ENCODE measurements at regions not wholly inside any gene's neighbourhood (a gene's known extent, or its start where the extent isn't known, plus 50 kb on each side); places are given as distances from the start of the nearest gene placed in this dataset.

DNA sequence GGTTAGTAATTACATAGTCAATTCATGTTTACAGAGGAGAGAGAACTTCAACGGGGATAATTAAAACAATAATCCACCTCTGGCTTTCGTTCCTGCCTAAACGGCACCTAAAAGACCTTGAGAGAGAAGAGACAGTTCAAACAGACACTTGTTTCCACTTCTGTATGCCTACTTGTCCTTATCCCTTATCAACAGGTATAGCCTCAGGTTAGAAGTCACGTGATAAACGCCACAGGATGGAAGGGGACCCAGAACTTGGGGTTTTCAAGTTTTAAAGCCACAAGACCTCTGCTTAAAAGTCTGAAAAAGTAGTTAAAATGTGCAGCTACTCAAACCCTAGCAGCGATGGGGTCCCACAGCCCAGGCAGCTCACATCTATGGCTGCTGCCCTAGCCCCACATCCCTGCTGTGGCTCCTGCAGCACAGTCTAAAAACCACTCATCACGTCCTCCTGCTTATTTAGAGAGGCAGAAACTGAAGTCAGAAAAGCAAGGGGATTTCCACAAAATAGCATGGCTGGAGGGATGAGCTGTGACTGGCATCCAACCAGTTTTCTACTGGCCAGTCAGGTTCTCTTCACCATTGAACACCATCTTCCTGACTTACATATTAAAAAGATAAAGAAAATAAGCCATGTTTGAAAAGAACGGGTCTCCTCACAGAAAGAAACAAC lies 51.2 kb upstream of the SEC16B start:
- TF ChIP-seq EZH2 (IDR thresholded peaks at IDR 0.05; ENCODE audit: borderline replicate concordance, low read depth, low read length, severe bottlenecking), result no peak
- TF ChIP-seq, protein P1, sequence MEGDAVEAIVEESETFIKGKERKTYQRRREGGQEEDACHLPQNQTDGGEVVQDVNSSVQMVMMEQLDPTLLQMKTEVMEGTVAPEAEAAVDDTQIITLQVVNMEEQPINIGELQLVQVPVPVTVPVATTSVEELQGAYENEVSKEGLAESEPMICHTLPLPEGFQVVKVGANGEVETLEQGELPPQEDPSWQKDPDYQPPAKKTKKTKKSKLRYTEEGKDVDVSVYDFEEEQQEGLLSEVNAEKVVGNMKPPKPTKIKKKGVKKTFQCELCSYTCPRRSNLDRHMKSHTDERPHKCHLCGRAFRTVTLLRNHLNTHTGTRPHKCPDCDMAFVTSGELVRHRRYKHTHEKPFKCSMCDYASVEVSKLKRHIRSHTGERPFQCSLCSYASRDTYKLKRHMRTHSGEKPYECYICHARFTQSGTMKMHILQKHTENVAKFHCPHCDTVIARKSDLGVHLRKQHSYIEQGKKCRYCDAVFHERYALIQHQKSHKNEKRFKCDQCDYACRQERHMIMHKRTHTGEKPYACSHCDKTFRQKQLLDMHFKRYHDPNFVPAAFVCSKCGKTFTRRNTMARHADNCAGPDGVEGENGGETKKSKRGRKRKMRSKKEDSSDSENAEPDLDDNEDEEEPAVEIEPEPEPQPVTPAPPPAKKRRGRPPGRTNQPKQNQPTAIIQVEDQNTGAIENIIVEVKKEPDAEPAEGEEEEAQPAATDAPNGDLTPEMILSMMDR (IDR thresholded peaks at IDR 0.05; ENCODE audit: borderline replicate concordance, extremely low read depth, low read length, poor library complexity, severe bottlenecking), result no peak
- no peak overlapping the region for H3K4me2 ChIP-seq (ENCODE audit: insufficient read depth, low read length)
- no peak overlapping the region for H3K9ac ChIP-seq (ENCODE audit: low read depth, low read length)
- H3K4me3 ChIP-seq (ENCODE audit: low read depth in 1 of 2, low read length in 2 of 2), result no peak overlapping the region
- no peak for ATAC-seq (ENCODE audit: insufficient read depth, low read depth)
- H3K4me1 ChIP-seq (ENCODE audit: insufficient read depth, low read length), result no peaks in the 10 kb centered on the region
- H3K27ac ChIP-seq (ENCODE audit: low read length), result no peak overlapping the region
- H3K79me2 ChIP-seq (ENCODE audit: insufficient read depth, low read length), result no peaks in the 10 kb centered on the region
- DNase-seq, result no peak
- H2AFZ ChIP-seq (ENCODE audit: low read depth, low read length), result no peak overlapping the region
- no peaks in the 10 kb centered on the region for H3K27me3 ChIP-seq (ENCODE audit: insufficient read depth, low read length, poor library complexity)
- H4K20me1 ChIP-seq (ENCODE audit: insufficient read depth, low read length), result no peaks in the 10 kb centered on the region
- no peaks in the 10 kb centered on the region for H3K9me3 ChIP-seq (ENCODE audit: insufficient read depth, low read length, severe bottlenecking)
- no peaks in the 10 kb centered on the region for H3K36me3 ChIP-seq (ENCODE audit: insufficient read depth, low read length)

DNA sequence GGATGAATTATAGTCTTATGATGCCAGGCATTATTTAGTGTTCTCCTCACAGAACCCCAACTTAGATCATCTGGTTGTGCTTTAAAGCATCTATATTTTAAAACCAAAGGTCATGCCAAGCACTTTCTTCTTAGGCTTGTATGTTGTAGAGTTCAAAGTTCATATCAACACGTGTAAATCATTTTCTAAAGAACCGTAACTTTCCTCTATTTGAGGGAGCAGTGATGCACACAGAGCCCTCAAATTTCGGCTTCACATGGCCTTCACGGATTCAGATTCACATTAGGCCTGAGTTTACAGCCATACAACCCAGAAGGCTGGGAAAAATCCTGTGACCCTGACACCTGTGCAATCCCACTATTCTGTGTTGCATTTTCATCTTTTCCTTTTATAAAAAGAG lies 52.1 kb upstream of the SEC16B start:
- Histone ChIP-seq H4K20me1 (ENCODE audit: insufficient read depth, low read length) (no peaks in the 10 kb centered on the region), H3K79me2 (ENCODE audit: insufficient read depth, low read length) (no peaks in the 10 kb centered on the region), H3K4me1 (ENCODE audit: insufficient read depth, low read length) (no peaks in the 10 kb centered on the region), H2AFZ (ENCODE audit: low read depth, low read length) (no peak overlapping the region), H3K9me3 (ENCODE audit: insufficient read depth, low read length, severe bottlenecking) (no peaks in the 10 kb centered on the region), H3K4me3 (ENCODE audit: low read depth in 1 of 2, low read length in 2 of 2) (no peak overlapping the region), H3K27me3 (ENCODE audit: insufficient read depth, low read length, poor library complexity) (no peaks in the 10 kb centered on the region), H3K36me3 (ENCODE audit: insufficient read depth, low read length) (no peaks in the 10 kb centered on the region), H3K27ac (ENCODE audit: low read length) (no peak overlapping the region), H3K9ac (ENCODE audit: low read depth, low read length) (no peak overlapping the region), H3K4me2 (ENCODE audit: insufficient read depth, low read length) (no peak overlapping the region)
- TF ChIP-seq, protein P1 (IDR thresholded peaks at IDR 0.05; ENCODE audit: borderline replicate concordance, extremely low read depth, low read length, poor library complexity, severe bottlenecking), result no peak
- no peak for TF ChIP-seq EZH2 (IDR thresholded peaks at IDR 0.05; ENCODE audit: borderline replicate concordance, low read depth, low read length, severe bottlenecking)
- DNase-seq (no peak), ATAC-seq (ENCODE audit: insufficient read depth, low read depth) (no peak)

DNA sequence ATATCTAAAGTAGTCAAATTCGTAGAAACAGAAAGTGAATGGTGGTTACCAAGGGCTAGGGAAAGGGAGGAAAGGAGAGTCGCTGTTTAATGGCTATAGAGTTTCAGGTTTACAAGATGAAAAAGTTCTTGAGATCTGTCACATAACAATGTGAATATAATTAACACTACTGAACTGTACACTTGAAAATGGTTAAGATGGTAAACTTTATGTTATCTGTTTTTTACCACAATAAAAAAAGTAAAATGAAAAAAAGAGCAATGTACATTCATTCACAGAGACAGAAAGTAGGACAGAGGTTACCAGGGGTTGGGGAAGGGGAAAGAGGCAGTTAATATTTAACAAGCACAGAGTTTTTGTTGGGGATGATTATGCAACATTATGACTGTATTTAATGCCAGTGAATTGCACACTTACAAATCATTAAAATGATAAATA lies 53.3 kb upstream of the SEC16B start:
- H3K4me3 ChIP-seq (ENCODE audit: low read depth in 1 of 2, low read length in 2 of 2), result no peak overlapping the region
- ATAC-seq (ENCODE audit: insufficient read depth, low read depth), result no peak
- no peak overlapping the region for H3K4me2 ChIP-seq (ENCODE audit: insufficient read depth, low read length)

More for the DNA sequence above, 53.3 kb upstream of the SEC16B start:
- no peak for TF ChIP-seq EZH2 (IDR thresholded peaks at IDR 0.05; ENCODE audit: borderline replicate concordance, low read depth, low read length, severe bottlenecking)
- TF ChIP-seq, protein P1 (IDR thresholded peaks at IDR 0.05; ENCODE audit: borderline replicate concordance, extremely low read depth, low read length, poor library complexity, severe bottlenecking), result no peak
- Histone ChIP-seq H2AFZ (ENCODE audit: low read depth, low read length) (no peak overlapping the region), H3K9me3 (ENCODE audit: insufficient read depth, low read length, severe bottlenecking) (no peaks in the 10 kb centered on the region), H3K9ac (ENCODE audit: low read depth, low read length) (no peak overlapping the region), H3K4me1 (ENCODE audit: insufficient read depth, low read length) (no peaks in the 10 kb centered on the region), H3K79me2 (ENCODE audit: insufficient read depth, low read length) (no peaks in the 10 kb centered on the region), H3K27me3 (ENCODE audit: insufficient read depth, low read length, poor library complexity) (no peaks in the 10 kb centered on the region), H3K36me3 (ENCODE audit: insufficient read depth, low read length) (no peaks in the 10 kb centered on the region), H4K20me1 (ENCODE audit: insufficient read depth, low read length) (no peaks in the 10 kb centered on the region), H3K27ac (ENCODE audit: low read length) (no peak overlapping the region)
- DNase-seq, result no peak

Measured in DND-41 (cell line).